G401 (cell line): ENCODE measurements at regions not wholly inside any gene's neighbourhood (a gene's known extent, or its start where the extent isn't known, plus 50 kb on each side); places are given as distances from the start of the nearest gene placed in this dataset.
"Not testable (repeated sequence)": the region's sequence is repeated elsewhere in the genome, so short reads cannot be mapped to it uniquely, and the experiment has no call there.

Source experiments
- DNase-seq: peaks from one replicate; pipeline ENCODE4 v3.0.0-alpha.2; 2015; ENCODE audit warnings: low spot score
- in situ Hi-C: cut with HindIII; loops from 2 replicates; pipeline ENCODE4 v1.10.0; 2016; ENCODE audit warnings: low sequenced_read_pairs, mixed read lengths

DNA sequence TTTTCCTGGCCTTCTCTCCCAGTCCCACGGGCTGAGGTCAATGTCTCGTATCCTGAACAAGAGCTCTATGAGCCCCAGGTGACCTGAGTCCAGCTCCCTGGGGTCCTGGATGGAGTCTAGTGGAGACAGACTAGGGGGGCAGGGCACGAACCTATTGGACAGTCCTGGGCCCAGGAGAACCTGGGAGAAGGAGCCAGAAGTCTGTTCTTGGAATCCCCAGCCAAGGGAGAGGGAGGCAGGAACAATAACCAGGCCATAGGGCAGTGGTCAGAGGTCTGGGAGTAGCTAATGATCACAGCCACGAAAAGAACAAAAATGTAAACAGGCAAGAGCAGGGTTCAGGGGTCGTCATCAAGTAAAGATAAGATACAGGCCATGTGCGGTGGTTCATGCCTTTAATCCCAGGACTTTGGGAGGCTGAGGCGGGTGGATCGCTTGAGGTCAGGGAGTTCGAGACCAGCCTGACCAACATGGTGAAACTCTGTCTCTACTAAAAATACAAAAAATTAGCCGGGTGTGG lies 60.8 kb downstream of the COPRS start:
- in situ Hi-C loops: no loop called here

GRCh38 chr17:31795941-31796340 lies 63.1 kb downstream of the COPRS start:
- DNase-seq, in situ Hi-C loops: not testable (repeated sequence)

More for the DNA sequence above, 60.8 kb downstream of the COPRS start:
- no peak for DNase-seq

GRCh38 chr17:31794111-31794510 lies 64.9 kb downstream of the COPRS start:
- in situ Hi-C loops: no loop called here
- no peak for DNase-seq

DNA sequence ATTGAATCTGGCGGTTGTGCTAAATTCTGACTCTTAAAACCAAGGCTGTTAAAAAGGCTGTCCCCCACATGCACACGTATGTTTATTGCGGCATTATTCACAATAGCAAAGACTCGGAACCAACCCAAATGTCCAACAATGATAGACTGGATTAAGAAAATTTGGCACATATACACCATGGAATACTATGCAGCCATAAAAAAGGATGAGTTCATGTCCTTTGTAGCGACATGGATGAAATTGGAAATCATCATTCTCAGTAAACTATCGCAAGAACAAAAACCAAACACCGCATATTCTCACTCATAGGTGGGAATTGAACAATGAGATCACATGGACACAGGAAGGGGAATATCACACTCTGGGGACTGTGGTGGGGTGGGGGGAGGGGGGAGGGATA lies 65.4 kb downstream of the COPRS start:
- DNase-seq, in situ Hi-C loops: not testable (repeated sequence)

- no peak for DNase-seq
- in situ Hi-C loops: no loop called here
Measured at GRCh38 chr17:31792007-31792585, 66.9 kb downstream of the COPRS start.

DNA sequence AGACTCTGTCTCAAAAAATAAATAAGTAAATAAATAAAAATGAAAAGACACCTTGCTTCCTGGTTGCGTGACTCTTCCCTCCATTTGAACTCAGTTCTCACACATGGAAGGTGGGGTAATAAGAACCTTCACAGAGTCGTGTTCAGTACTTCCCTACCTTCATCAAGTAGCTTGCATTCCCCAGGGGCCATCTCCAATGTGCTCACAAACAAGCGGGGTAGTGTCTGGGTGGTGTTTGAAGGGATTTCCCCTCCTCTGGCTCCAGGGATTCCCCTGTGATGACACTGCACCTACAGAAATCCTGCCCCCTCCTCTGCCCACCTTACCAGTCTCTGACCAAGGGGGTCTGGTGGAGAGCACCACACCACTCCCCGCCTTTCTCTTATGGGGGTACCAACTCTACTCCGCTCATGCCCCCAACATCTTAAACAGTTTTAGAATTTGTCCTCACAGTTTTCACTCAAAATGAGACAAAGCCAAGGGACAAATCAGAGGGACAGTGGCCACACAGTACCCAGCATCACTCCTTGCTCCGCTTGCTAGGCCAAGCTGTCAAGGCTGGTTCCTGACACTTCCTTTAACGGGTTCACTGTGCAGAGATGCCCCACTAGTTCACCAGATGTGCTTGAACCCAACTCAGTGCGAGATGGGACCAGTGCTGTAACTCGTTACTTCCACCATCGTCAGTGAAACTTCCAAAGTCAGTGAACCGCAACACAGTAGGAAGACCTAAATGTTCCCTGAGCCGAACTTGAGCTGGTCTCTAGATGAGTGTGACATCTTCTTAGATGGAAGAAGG lies 69.1 kb downstream of the COPRS start:
- in situ Hi-C loops: no loop called here
- DNase-seq: no peak

DNA sequence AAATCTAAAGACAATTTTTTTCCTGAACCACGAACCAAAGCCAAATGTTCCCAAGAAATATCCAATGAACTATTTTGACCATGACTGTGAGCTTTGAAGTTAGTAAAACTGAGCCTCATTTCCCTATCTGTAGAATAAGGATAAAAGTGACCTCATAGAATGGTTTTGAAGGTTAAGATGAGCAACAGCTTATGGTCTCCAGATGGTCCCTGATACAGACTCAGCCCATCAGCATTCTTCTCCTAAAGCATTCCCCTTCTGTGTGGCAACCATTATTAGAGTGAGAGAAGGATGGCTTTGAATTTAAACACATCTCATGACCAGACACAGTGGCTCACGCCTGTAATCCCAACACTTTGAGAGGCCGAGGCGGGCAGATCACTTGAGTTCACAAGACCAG lies 70.1 kb downstream of the COPRS start:
- in situ Hi-C loops: no loop called here

GRCh38 chr17:31788571-31788946 lies 70.5 kb downstream of the COPRS start:
- in situ Hi-C loops: no loop called here

More for the DNA sequence above, 70.1 kb downstream of the COPRS start:
- no peak for DNase-seq

DNA sequence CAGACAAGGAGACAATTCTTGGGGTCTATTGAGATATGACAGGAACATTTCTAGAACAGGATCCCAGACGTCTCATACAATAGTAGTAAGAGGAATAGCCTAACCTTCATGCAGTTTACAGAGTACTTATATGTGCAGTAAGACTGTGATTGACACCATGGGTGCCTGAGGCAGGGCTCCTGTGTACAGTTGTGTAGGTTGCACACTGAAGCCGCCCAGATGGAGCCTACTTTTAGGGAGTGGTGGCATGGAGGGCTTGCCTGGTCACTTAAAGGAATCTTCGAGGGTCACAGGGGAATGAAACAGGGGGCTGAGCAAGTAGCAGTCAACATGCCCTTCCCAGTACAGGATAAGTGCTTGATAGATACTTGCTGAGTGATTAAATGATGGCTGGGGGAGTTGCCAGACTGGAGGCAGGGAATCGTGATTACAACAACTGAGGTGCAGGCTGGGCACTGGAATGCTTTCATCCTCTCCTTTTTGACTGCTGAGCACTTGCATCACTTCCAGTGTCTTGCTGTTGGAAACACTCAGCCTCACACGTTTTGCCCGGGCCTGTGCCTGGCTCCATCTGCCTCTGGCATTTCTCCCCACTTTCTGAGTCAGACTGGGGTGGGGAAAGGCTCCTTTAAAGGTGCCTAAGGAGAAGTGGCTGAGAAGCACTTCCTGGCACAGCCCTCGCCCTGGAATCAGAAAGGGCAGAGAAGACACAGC lies 71.0 kb downstream of the COPRS start:
- DNase-seq: peak; percentile 83
- in situ Hi-C loops: no loop called here

More at GRCh38 chr17:31788571-31788946, 70.5 kb downstream of the COPRS start:
- no peak for DNase-seq

DNA sequence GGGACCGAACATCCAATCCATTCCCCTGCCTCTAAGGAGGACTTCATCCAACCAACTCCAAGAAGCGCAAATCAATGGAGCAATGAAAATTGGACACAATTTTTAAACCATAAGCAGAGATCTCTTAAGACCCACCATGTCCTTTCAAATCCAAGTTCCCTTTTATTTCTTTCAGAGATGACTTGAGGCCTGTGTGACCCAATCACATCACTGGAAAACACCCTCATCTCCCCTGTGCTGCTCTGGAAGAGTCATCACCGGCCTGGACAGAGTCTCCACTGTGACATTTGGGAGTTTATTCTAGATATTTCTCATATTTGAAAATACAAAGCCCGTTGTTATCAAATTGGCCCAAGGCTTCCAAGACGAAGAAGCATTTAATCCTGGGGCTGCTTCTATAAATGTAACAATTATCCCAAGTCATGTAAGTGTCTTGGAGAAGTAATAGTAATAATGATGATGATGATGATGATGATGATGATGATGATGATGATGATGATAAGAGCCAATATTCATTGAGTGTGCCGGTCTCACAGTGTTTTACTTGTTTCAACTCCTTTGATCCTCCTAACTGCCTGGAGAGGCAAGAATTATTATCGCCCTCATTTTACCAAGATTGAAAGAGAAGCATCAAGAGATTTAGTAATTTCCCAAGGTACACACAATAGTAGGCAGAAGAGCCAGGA lies 72.1 kb downstream of the COPRS start:
- in situ Hi-C loops: no loop called here
- no peak for DNase-seq

DNA sequence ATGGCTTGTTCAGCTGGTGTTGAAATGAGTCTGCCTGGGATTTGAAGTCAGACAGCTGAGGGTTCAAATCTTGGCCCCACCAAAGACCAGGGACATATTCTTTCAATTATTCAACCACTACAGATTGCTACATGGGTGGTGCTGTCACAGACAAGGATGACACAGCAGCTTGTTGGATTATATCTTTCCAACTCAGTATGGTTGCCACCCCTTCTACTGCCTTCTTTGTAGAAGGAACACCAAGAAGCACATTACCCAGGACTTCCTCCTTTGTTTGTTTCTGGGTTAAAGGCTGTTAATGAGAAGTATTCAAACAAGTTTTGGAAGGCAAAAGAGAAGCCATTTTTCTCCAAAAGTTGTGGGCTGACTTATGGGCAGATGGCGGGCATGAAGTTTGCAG lies 78.6 kb downstream of the COPRS start:
- in situ Hi-C loops: no loop called here
- DNase-seq: no peak

DNA sequence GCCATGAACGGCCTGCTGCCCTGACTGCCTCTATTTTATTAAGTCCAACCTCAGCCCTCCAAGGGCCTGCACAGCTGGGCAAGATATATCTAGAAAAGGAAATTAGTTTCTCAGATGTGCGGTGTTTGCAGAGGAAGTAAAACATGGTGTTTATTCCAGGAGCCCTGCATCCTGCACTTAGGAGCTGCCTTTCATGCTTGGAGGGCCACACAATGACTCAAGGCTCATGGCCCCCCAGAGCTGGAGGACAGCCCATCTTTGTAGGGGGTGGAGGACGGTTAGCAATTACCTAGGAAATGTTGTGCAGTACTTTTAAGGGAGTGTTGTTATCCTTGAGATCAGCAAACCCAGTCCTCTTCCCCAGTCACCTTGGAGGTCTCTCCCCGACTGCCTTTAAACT lies 80.5 kb downstream of the COPRS start:
- in situ Hi-C loops: no loop called here
- no peak for DNase-seq

- DNase-seq, in situ Hi-C loops: not testable (repeated sequence)
Measured at GRCh38 chr17:31771328-31771727, 87.7 kb downstream of the COPRS start.

DNA sequence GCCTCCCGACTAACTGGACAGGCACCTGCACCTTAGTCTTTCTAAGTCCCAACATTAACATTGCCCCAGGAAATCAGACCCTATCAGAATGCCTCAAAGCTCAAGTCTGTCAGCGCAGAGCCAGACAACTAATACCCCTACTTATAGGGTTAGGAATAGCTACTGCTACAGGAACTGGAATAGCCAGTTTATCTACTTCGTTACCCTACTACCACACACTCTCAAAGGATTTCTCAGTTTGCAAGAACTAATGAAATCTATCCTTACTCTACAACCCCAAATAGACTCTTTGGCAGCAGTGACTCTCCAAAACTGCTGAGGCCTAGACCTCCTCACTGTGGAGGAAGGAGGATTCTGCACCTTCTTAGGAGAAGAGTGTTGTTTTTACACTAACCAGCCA lies 88.5 kb downstream of the COPRS start:
- DNase-seq, in situ Hi-C loops: not testable (repeated sequence)

- DNase-seq, in situ Hi-C loops: not testable (repeated sequence)
Measured at GRCh38 chr17:31761836-31762510, 97.1 kb downstream of the COPRS start.

DNA sequence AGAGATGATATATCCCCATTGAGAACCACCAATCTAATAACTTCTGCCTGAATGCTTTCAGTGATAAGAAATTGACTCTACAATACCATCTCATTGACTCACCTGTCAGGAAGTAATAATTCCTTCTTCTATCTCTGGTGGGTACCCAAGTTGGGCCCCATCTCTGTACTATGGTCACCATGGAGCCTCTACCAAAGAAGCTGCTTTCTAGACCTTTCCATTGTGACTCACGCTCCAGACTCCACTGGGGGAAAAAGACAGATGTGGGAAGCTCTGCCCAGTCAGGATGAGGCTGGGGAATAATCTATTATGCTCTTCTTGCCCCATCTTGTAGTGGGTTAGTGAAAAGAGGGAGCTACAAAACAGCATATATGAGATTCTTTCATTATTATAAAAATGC lies 100.4 kb downstream of the COPRS start:
- no peak for DNase-seq
- in situ Hi-C loops: no loop called here

DNA sequence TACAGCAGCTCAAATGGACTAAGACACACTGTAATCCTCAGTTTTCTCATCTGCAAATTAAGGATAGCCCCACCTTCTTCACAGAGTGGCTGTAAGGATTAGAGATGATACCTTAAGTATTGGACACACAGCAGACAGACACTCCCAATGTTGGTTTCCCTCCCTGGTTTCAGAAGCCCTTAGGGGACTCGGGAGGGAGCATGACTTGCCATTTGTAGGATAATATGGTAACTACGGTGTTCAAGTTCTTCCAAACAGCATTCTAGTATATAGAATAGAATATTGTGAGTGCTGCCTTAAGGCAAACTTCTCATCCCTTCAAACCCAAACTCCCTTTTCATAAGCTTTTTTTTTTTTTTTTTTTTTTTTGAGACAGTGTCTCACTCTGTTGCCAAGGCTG lies 101.9 kb downstream of the COPRS start:
- DNase-seq: no peak
- in situ Hi-C loops: no loop called here

- in situ Hi-C loops: no loop called here
- DNase-seq: no peak
Measured at GRCh38 chr17:31754239-31754945, 104.7 kb downstream of the COPRS start.
